GM11168 (cell line): ENCODE measurements at regions not wholly inside any gene's neighbourhood (a gene's known extent, or its start where the extent isn't known, plus 50 kb on each side); places are given as distances from the start of the nearest gene placed in this dataset.
"Not testable (repeated sequence)": the region's sequence is repeated elsewhere in the genome, so short reads cannot be mapped to it uniquely, and the experiment has no call there.

Experiments used
- in situ Hi-C: fragments of 300-500 bp; cut with MboI; formaldehyde crosslinking; loops from one replicate; pipeline ENCODE4 v1.12.0; 2022; ENCODE audit warnings: low sequenced_read_pairs; ENCODE audit not compliant: unreplicated experiment

DNA sequence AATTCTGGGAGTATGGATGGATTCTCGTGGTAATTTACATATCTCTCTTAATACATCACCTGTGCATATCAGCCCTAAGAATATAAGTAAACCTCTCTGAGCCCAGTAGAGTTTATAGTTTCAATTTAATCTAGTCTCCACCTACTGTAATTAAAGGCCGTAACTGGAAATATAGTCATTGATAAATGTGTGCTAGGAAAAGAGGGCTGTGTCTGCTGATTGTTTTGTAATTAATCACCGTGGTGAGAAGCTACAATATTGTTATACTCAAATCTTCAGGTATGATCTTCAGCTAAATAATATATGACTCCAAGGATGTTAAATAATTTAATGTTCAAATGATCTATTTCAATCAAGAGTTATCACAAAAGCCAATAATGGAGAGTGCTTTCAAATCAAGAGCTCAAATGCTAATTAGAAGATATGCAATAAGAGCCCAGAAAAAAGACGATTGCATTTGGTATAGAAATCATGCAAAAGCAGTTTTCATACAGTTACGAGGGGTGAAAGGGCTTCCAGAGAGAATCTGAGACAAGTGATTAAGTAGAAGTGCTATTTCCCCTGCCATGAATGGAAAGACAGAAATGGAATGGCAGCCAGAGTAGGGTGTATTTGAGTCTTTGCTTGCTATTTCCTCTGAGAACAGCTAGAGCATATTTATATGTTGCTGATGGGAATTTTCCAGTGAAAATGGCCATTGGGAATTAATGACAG is 1134.3 kb downstream of the NCAM2 start:
- in situ Hi-C loops, result no loop called here

DNA sequence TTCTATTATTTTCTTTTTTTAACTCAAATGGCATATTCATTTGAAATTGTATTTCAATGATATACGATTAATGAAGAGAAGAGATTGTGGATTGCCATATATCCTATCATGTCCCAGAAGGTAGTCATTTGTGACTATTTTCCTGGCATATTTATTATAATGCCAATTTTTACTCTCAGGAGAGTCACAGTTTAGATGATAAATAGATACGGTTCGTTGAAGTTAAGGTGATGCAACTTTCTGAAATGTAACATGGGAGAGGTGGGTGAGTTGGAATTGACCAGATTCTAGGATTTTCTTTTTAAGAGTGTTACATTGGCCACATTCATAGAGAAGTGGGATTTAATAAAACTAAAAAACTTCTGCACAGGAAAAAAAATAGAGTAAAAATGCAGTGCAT is 1138.5 kb downstream of the NCAM2 start:
- in situ Hi-C loops, result no loop called here

DNA sequence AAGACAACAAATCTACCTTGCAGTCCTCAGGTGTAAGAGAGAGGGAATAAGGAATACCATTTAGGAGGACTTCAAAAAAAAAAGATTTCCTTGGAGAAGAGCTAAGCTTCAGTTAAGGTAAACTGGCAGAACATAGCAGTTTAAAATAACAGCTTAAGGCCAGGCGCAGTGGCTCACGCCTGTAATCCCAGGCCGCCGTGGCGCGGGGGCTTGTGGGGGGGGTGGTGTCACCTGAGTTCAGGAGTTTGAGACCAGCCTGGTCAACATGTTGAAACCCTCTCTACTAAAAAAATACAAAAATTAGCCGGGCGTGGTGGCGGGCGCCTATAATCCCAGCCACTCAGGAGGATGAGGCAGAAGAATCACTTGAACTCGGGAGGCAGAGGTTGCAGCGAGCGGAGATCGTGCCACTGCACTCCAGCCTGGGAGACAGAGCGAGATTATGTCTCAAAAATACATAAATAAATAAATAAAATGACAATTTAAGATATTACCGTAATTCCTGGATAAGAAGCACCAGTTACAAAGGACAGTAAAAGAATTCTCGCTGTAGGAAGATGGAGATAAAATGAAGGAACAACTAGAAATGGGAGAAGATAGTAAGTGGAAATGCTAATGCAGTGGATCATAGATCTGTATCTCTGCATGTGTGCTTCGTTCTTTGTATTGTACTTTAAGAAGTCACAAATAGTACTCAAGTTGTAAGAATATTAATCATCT is 1140.2 kb downstream of the NCAM2 start:
- in situ Hi-C loops, result no loop called here

DNA sequence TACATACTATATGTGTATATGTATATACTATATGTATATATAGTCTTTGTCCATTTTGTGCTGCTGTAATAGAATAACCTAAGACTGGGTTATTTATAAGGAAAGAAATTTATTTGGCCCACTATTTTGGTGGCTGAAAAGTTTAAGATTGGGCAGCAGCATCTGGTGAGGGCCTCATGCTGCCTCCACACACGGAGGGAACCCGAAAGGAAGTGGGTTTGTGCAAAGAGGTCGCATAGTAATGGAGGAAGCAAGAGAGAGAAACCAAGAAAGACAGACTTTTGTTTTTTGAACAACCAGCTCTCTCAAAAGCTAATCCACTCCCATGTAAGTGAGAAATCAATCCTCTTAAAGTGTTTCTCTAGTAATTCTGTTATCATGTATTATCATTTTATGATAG is 1147.3 kb downstream of the NCAM2 start:
- in situ Hi-C loops, result no loop called here

DNA sequence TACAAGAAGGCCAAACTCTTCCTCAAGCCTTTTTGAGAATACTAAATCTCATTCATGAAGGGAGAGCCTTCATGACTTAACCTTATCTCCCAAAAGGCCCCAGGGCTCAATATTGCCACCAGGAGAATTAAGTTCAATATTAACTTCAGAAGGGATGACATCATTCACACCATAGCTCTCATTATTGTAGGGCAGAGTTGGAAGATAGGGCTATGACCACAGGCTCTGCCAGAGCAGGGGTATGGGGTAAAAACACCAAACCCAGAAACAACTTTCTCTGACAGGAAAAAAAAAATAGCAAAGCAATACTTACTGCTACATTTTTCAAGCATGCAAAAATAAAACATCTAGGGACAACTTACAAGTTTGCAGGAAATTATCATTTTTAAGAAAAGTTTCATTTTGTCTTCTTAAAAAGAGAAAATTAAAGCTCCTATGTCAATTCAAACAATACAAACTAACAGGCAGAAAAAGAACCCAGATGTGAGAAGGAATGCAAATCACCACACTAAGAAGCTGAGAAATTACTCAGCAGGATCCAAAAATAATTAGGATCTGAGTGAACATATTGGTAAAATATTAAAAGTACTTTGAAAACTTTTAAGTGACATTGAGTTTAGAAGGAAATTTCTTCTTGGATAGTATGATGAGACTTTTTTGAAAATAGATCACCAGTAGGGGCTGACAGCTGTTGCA is 1156.5 kb downstream of the NCAM2 start:
- in situ Hi-C loops, result no loop called here

DNA sequence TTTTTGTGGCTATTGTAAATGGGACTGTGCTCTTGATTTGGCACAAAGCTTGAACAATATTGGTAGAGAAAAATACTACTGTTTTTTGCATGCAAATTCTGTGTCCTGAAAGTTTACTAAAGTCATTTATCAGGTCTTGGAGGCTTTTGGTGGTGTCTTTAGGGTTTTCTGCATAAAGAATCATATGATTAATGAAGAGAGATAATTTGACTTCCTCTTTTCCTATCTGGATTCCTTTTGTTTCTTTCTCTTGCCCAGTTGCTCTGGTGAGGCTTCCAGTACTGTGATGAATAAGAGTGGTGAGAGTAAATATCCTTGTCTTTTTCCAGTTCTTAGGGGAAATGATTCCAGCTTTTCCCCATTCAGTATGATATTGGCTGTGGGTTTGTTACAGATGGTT is 1166.7 kb downstream of the NCAM2 start:
- in situ Hi-C loops, result no loop called here

DNA sequence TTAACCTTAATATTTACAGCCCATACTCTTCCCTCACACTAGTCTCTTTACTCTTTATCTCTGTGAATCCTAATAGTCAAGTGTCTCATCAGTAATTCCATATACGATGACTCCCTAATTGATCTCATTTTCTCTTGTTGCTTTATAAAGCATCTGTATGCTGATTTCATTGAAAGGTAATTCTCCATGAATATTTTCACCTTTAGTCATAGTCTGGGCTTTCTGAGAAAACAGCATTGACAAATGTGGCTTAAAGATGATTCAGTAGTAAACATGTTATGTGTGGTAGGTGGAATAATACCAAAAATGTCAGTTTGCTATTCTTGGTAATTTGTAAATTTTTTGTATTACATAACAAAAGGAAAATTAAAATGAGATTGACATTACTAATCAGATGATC is 1176.5 kb downstream of the NCAM2 start:
- in situ Hi-C loops, result no loop called here

DNA sequence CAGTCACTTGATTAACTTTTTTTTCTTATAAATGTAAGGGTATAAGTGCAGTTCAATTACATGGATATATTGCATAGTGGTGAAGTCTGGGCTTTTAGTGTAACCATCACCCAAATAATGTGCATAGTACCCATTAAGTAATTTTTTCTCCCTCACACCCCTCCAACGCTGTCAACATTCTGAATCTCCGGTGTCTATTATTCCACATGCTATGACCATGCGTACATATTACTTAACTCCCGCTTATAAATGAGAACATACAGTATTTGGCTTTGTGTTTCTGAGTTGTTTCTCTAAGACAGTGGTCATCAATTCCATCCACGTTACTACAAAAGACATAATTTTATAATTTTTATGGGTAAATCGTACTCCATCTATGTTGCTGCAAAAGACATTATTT is 1191.1 kb downstream of the NCAM2 start:
- in situ Hi-C loops, result no loop called here

DNA sequence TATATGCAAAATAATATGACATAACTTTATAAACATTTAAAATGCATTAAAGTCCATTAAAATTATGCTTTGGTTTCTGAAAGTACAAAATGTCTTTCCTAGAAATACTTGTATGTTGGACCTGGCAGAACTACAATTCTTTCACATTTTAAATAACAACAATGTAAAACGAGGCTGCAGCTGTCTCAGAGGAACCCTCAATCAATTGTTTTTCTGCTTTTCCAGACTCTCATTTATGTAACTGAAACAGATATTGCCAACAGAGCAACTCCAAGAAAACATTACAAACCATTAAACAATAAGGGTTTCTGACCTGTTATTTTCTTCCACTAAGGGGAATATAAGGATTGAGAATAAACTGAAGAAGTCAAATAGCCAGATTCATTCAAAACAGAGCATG is 1193.4 kb downstream of the NCAM2 start:
- in situ Hi-C loops, result no loop called here

DNA sequence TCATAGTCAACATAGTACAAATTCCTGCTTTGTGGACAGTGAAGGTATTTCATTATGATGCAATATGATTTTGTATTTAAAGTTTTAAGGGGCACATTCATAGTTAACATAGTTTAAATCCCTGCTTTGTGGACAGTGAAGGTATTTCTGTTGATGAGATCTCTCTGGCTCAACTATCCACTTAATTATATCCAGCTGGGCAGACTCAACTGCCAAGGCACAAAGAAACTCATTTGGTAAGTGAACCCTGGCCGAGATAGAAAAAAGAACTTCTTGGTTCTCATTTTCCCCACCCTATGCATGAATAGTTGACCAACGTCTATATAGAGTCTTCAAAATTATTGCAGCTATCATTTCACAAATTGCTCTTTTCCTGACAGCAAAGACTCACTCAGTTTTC is 1194.6 kb downstream of the NCAM2 start:
- in situ Hi-C loops, result no loop called here

DNA sequence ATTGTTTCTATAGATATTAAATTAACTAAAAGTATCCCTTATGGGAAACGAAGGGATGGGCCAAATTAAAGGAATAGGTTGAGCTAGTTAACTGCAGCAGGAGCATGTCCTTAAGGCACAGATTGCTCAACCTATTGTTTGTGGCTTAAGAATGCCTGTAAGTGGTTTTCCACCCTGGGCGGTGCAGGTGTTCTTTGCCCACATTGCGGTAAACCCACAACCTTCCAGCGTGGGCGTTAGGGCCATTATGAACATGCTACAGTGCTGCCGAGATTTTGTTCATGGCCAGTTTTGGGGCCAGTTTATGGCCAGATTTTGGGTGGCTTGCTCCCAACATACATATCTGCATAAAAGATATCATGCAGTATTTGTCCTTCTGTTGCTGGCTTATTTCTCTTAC is 1196.8 kb downstream of the NCAM2 start:
- in situ Hi-C loops, result not testable (repeated sequence)

DNA sequence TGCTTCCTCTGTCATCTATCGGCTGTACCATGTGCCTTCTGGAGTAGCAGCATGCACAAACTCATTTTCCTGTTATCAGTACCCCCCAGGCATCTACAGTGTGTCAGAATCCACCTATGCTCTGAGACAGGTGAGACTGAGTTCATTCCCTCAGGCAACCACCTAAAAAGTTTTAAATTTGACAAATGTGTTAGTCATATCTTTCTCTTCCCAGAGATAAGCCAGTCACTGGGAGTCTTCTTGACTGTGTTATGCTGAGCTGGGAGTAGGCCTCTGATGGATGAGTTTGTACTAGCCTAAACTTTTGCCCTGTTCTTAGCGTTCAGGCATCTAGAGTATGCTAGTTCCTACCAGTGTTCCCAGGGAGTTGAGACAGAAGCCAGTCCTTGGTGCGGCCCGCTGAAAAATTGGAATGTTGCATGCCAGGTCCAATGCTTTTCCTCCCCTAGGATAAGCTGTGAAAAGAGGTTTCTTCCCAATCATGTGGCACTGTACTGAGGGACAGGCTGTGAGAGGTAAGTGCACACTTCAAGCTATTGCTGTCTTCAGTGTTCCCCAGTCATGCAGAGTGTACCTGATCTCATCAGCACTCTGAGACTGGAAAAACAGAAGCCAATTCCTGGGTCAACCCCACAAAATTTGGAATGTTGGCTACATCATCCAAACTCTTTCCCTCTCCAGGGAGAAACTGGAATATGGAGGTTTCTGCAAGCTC is 1202.3 kb downstream of the NCAM2 start:
- in situ Hi-C loops, result no loop called here

DNA sequence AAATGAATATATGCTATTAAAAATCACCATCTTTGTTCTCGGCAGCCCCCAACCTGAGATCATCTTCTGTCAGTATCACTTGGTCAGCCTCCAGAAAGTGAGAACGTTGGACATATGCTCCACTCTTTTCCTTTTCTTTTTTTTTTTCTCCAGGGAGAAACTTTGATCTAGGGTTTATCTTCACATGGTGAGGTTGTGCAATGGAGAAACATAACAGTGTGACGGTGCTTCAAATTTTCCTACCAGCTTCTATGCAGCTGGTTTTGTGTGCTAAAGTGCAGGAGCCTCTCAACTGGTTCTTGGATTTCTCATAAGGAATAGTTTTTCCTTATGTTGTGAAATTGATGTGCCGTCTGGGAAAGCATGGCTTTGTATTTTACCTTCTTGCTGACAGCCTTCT is 1202.9 kb downstream of the NCAM2 start:
- in situ Hi-C loops, result no loop called here

DNA sequence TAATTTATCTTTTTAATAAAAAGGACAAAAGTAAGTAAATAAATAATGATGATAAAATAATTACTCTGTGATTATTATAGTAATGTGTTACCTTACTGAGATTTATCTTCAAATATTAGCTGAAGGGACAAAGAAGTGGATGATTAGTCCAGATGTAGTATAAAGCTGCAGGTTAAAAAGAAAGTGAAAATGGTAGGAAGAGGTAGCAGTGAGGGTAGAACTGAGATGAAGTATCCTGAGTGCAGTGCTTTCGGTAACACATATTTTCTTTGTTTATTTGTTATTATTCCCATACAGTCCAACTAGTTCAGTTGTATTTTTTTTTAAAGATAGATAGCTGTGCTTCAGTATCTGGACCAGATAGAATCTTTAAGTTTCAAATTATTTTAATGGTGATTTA is 1203.5 kb downstream of the NCAM2 start:
- in situ Hi-C loops, result no loop called here

DNA sequence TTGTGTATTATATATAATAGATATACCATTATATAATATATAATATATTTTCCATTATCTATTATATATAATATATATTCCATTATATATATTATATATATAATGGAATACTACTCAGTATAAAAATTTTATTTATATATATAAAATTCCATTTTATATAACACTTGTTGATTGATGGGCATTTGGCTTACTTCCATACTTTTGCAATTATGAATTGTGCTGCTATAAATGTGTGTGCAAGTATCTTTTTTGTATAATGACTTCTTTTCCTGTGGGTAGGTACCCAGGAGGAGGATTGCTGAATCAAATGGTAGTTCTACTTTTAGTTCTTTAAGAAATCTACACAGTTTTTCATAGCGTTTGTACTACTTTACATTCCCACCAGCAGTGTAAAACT is 1211.1 kb downstream of the NCAM2 start:
- in situ Hi-C loops, result no loop called here

DNA sequence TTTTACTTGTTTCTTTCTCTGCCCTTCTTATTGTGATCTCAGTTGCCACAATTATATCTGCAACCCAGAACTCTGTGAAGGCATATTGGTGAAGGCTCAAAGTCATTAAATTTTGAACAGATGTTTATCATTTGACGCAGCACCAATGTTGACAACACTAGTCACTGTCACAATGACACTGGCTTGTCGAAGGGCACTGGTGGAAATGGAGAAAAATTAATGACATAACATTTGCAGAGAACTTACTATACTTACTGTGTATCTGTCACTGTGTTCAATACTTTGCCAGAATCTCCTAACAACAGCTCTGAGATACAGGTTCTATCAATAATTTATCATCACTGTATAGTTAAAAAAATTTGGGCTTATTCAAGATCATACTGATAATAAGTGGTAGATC is 1213.7 kb downstream of the NCAM2 start:
- in situ Hi-C loops, result no loop called here

DNA sequence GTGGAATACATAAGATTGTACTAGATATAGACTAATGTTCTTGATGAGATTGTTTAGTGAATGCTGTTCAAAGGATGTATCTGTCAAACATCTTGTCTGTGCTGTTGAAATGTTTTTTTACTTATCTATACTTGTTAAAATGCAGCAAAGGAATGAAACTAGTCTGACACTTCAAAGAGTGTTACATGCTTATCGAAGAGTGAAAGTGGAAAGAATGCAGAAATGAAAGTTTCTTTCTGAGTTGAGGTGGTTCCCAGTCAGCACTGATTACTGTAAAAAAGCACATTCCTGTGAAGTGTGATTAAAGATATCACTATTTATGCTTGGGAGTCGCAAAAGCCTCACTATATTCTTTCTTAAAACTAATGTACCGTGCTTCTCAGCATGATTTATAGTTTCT is 1225.2 kb downstream of the NCAM2 start:
- in situ Hi-C loops, result no loop called here

DNA sequence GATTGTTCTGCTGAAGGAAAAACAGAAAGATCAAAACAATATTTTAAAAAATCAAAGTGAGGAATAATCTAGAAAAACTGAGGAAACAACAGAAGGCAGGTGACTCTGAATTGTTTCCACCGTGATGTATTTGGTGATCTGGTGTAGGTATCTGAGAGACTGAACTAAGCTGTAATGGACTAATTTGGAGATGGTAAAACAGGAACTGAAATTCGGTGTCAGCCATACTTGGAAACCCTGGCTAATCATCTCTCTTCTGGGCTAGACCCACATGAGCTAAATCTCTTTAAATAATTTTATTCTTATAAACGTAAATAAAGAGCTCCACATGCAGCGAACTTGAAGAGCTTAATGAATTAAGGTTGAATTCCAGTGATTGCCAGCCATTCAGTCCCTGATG is 1226.1 kb downstream of the NCAM2 start:
- in situ Hi-C loops, result no loop called here

DNA sequence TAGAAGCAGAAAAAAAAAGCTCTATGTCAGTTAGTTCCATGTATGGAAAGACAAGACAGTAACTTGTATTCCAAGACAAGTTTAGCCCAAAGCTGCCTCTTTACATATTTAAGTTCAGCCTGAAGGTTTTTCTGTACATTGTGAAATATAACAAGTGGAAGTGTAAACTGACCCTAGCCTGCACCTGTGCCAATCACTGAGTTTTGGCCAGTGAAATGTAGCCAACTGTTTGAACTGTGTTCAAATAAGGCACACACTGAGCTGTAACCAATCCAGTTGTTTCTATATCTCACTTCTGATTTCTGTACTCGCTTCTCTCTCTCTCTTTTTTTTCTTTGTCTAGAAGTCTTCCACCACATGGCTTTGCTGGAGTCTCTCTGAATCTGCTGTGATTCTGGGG is 1227.1 kb downstream of the NCAM2 start:
- in situ Hi-C loops, result no loop called here

DNA sequence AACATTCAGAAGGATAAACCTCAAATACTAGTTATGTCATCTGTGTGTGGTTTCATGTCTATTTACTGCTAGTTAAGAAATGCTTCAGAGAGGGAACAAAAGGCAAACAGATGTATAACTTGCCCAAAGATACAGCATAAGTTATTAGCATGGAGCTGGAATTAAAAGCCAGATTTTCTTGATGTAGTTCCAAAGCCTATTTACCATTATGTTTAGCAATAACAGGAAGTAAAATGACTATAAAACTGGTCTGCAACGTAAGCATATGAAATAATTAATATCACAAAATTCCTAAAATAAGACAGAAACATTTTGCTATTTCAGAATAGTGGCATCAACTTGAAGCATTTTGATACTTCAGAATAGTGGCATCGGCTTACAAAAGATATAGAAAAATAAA is 1232.8 kb downstream of the NCAM2 start:
- in situ Hi-C loops, result no loop called here
